ENCODE measurements at regions not wholly inside any gene's neighbourhood (a gene's known extent, or its start where the extent isn't known, plus 50 kb on each side); places are given as distances from the start of the nearest gene placed in this dataset.

DNA sequence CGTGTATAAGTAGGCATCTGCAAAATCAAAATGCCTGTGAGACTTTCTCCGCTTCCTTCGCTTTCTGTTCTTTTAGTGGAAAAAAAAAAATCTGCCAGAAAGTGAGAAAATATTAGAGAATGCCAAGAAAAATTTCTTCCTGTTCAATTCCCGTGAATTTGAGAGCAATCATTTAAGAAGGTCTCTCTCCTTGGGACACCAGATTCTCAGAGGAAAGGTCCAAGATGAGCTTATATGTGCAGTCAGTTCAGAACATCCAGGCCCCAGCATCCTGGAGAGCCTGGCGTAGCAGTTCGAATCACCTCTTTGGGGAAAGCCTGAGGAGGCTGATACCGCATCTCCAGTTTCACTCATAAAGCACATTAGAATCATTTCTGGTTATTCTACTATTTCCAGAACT, 912.8 kb downstream of the GALC start:
- no peaks in the 10 kb centered on the region for H3K9me3 ChIP-seq
- DNase-seq, result no peak
- no peak overlapping the region for H3K4me3 ChIP-seq
- no peak overlapping the region for H3K27ac ChIP-seq
- TF ChIP-seq, protein P1, sequence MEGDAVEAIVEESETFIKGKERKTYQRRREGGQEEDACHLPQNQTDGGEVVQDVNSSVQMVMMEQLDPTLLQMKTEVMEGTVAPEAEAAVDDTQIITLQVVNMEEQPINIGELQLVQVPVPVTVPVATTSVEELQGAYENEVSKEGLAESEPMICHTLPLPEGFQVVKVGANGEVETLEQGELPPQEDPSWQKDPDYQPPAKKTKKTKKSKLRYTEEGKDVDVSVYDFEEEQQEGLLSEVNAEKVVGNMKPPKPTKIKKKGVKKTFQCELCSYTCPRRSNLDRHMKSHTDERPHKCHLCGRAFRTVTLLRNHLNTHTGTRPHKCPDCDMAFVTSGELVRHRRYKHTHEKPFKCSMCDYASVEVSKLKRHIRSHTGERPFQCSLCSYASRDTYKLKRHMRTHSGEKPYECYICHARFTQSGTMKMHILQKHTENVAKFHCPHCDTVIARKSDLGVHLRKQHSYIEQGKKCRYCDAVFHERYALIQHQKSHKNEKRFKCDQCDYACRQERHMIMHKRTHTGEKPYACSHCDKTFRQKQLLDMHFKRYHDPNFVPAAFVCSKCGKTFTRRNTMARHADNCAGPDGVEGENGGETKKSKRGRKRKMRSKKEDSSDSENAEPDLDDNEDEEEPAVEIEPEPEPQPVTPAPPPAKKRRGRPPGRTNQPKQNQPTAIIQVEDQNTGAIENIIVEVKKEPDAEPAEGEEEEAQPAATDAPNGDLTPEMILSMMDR (IDR thresholded peaks at IDR 0.05), result no peak
- no peaks in the 10 kb centered on the region for H3K4me1 ChIP-seq
- no peaks in the 10 kb centered on the region for H3K36me3 ChIP-seq
- intact Hi-C loops (cut with DNase I; ENCODE audit: low total_unique reads), result no loop called here
- no peaks in the 10 kb centered on the region for H3K27me3 ChIP-seq

DNA sequence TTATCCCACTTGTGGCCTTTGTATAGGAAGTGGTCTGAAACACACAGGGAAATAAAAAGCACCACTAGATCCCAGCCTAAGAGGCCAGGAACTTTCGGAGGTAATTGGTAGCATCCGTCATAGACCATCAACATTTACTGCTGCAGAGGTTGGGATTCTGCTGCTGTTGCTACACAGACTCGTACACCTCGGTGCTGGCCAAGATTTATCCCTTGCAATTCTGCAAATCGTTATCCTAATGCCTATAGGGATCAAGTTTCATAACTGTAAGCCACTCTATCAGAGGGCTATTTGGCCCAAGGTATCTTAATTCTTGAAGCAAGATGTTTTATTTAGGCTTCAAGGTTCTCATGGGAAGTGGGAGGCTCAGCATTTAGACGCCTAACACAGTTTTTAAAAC, 913.6 kb downstream of the GALC start:
- Histone ChIP-seq H3K27ac (no peak overlapping the region), H3K27me3 (no peaks in the 10 kb centered on the region), H3K36me3 (no peaks in the 10 kb centered on the region), H3K4me1 (no peaks in the 10 kb centered on the region), H3K9me3 (no peaks in the 10 kb centered on the region), H3K4me3 (no peak overlapping the region)
- DNase-seq, result no peak
- TF ChIP-seq, protein P1 (IDR thresholded peaks at IDR 0.05), result no peak
- intact Hi-C loops (cut with DNase I; ENCODE audit: low total_unique reads), result no loop called here

DNA sequence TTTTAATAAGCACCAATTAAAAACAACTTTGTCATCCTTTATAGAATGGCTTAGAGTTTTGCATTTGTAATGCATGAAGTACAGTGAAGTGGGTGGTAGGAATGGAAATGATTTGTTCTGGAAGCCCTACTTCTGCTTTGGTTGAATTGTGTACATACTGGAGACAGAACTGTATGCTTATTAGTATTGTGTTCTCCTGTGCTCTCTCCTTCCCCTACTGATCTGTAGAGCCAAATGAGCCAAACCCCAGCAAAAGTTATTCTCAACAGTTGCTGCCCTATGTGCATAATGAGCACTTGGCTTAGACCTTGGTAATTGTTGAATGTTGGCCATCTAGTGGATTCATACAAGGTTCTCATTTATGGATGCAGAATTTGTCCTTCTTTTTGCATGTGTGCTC, 916.1 kb downstream of the GALC start:
- no peak overlapping the region for H3K27ac ChIP-seq
- H3K27me3 ChIP-seq, result no peaks in the 10 kb centered on the region
- no peak for DNase-seq
- no peaks in the 10 kb centered on the region for H3K4me1 ChIP-seq
- H3K4me3 ChIP-seq, result no peak overlapping the region
- H3K9me3 ChIP-seq, result no peaks in the 10 kb centered on the region
- no peaks in the 10 kb centered on the region for H3K36me3 ChIP-seq
- intact Hi-C loops (cut with DNase I; ENCODE audit: low total_unique reads), result no loop called here
- TF ChIP-seq, protein P1 (IDR thresholded peaks at IDR 0.05), result no peak

DNA sequence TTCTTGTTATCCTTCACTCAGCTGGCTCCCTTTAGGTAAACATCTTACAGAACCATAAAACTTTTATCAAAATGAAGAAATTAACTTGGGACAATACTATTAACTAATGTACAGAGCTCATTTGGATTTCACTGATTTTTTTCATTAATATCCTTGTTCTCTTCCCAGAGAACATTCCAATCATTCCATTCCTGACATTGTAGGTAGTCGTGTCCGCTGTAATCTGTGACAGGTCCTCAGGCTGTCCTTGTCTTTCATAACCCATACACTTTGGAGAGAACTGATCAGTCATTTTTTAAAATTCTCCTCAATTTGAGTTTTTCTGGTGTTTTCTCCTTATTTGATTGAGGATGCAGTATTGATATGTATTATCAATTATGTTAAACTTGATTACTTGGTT, 916.8 kb downstream of the GALC start:
- H3K9me3 ChIP-seq, result no peaks in the 10 kb centered on the region
- TF ChIP-seq, protein P1 (IDR thresholded peaks at IDR 0.05), result no peak
- no peak overlapping the region for H3K4me3 ChIP-seq
- DNase-seq, result no peak
- no peaks in the 10 kb centered on the region for H3K27me3 ChIP-seq
- H3K4me1 ChIP-seq, result no peaks in the 10 kb centered on the region
- H3K36me3 ChIP-seq, result no peaks in the 10 kb centered on the region
- intact Hi-C loops (cut with DNase I; ENCODE audit: low total_unique reads), result no loop called here
- H3K27ac ChIP-seq, result no peak overlapping the region

DNA sequence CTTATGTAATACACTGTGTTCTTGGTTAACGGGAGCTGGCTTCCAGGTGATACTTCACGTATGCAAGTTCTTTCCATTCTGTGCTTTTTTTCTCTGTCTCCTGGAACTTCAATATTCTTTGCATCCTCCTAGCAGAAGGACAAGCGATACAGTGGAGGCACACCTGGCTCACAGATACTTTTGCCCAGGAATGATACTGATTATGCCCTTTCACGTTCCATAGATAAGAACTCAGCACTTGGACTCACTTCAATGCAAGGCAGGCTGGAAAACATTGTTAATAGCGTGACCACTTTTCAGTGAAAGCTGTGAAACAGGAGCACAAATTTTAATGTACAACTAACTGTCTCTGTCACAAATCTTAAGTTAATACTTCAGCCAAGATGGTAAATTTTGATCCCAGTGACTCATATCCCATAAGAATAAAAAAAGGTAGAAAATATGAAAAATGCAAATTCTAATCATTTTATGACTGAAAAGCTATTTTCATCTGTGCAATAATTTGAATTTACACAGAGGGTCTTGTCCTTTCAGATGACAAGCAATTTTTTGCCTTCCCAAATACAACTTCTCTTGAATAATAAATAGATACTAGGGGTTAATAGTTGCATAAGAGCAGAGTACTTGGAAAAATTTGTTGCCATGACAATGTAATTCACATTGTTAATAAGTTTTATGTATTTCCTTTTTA, 919.0 kb downstream of the GALC start:
- no peak for DNase-seq
- Histone ChIP-seq H3K9me3 (no peaks in the 10 kb centered on the region), H3K4me3 (no peak overlapping the region), H3K27ac (no peak overlapping the region), H3K4me1 (no peaks in the 10 kb centered on the region), H3K27me3 (no peaks in the 10 kb centered on the region), H3K36me3 (no peaks in the 10 kb centered on the region)
- intact Hi-C loops (cut with DNase I; ENCODE audit: low total_unique reads), result no loop called here
- TF ChIP-seq, protein P1 (IDR thresholded peaks at IDR 0.05), result no peak

DNA sequence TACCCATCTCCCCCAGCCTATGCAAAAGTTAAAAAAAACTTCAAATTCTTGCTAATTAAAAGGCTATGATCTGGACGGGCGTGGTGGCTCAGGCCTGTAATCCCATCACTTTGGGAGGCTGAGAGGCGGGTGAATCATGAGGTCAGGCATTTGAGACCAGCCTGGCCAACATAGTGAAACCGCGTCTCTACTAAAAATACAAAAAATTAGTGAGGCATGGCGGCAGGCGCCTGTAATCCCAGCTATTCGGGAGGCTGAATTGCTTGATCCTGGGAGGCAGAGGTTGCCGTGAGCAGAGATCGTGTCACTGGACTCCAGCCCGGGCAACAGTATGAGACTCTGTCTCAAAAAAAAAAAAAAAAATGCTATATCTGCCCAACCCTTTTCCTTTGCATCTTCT, 925.4 kb downstream of the GALC start:
- H3K36me3 ChIP-seq, result no peaks in the 10 kb centered on the region
- intact Hi-C loops (cut with DNase I; ENCODE audit: low total_unique reads), result no loop called here
- no peak overlapping the region for H3K27ac ChIP-seq
- H3K4me1 ChIP-seq, result no peaks in the 10 kb centered on the region
- TF ChIP-seq, protein P1 (IDR thresholded peaks at IDR 0.05), result no peak
- no peak overlapping the region for H3K4me3 ChIP-seq
- no peaks in the 10 kb centered on the region for H3K27me3 ChIP-seq
- DNase-seq, result no peak
- no peaks in the 10 kb centered on the region for H3K9me3 ChIP-seq
